ENCODE measurements at regions not wholly inside any gene's neighbourhood (a gene's known extent, or its start where the extent isn't known, plus 50 kb on each side); places are given as distances from the start of the nearest gene placed in this dataset.
"Not testable (repeated sequence)": the region's sequence is repeated elsewhere in the genome, so short reads cannot be mapped to it uniquely, and the experiment has no call there.

- no peak for TF ChIP-seq CTCF (conservative IDR thresholded peaks at IDR 0.05)
- H3K36me3 Mint-ChIP-seq (ENCODE audit: low read depth): no peaks in the 10 kb centered on the region
- peaks cover 7% of the 10 kb centered on the region for H3K9me3 Mint-ChIP-seq
- H3K4me1 Mint-ChIP-seq: peaks cover 18% of the 10 kb centered on the region
- DNase-seq (ENCODE audit: low read depth, low spot score): no peak
- H3K27ac Mint-ChIP-seq (ENCODE audit: unreplicated experiment): no peak overlapping the region
- H3K27me3 Mint-ChIP-seq (ENCODE audit: low read depth): no peaks in the 10 kb centered on the region
- H3K4me3 Mint-ChIP-seq: no peak overlapping the region
Measured at GRCh38 chr3:30539772-30540171, 66.6 kb upstream of the TGFBR2 start.

GRCh38 chr3:30541156-30541555 lies 65.2 kb upstream of the TGFBR2 start:
- not testable (repeated sequence) for H3K27me3 Mint-ChIP-seq (ENCODE audit: low read depth); H3K36me3 Mint-ChIP-seq (ENCODE audit: low read depth); DNase-seq (ENCODE audit: low read depth, low spot score); H3K9me3 Mint-ChIP-seq; H3K4me3 Mint-ChIP-seq; H3K27ac Mint-ChIP-seq (ENCODE audit: unreplicated experiment)
- H3K4me1 Mint-ChIP-seq: peaks cover 25% of the 10 kb centered on the region

- TF ChIP-seq CTCF (conservative IDR thresholded peaks at IDR 0.05): no peak
- peaks cover 7% of the 10 kb centered on the region for H3K9me3 Mint-ChIP-seq
- DNase-seq (ENCODE audit: low read depth, low spot score): no peak
Measured at GRCh38 chr3:30542897-30543296, 63.5 kb upstream of the TGFBR2 start.

GRCh38 chr3:30544812-30545211 lies 61.6 kb upstream of the TGFBR2 start:
- no peak overlapping the region for H3K4me3 Mint-ChIP-seq
- no peaks in the 10 kb centered on the region for H3K27me3 Mint-ChIP-seq (ENCODE audit: low read depth)
- peaks cover 5% of the 10 kb centered on the region for H3K9me3 Mint-ChIP-seq

More at GRCh38 chr3:30542897-30543296, 63.5 kb upstream of the TGFBR2 start:
- Mint-ChIP-seq H3K27me3 (ENCODE audit: low read depth) (no peaks in the 10 kb centered on the region), H3K27ac (ENCODE audit: unreplicated experiment) (peak overlapping the region; percentile 16), H3K36me3 (ENCODE audit: low read depth) (no peaks in the 10 kb centered on the region), H3K4me3 (no peak overlapping the region), H3K4me1 (peaks cover 25% of the 10 kb centered on the region)

GRCh38 chr3:30546934-30547333 lies 59.5 kb upstream of the TGFBR2 start:
- Mint-ChIP-seq H3K4me3 (no peak overlapping the region), H3K27ac (ENCODE audit: unreplicated experiment) (no peak overlapping the region), H3K9me3 (peaks cover 4% of the 10 kb centered on the region), H3K36me3 (ENCODE audit: low read depth) (no peaks in the 10 kb centered on the region), H3K4me1 (peaks cover 50% of the 10 kb centered on the region), H3K27me3 (ENCODE audit: low read depth) (no peaks in the 10 kb centered on the region)
- no peak for DNase-seq (ENCODE audit: low read depth, low spot score)
- TF ChIP-seq CTCF (conservative IDR thresholded peaks at IDR 0.05): no peak

More at GRCh38 chr3:30544812-30545211, 61.6 kb upstream of the TGFBR2 start:
- Mint-ChIP-seq H3K4me1 (peaks cover 36% of the 10 kb centered on the region), H3K36me3 (ENCODE audit: low read depth) (no peaks in the 10 kb centered on the region), H3K27ac (ENCODE audit: unreplicated experiment) (peak overlapping the region; percentile 37)
- no peak for DNase-seq (ENCODE audit: low read depth, low spot score)
- no peak for TF ChIP-seq CTCF (conservative IDR thresholded peaks at IDR 0.05)

- Mint-ChIP-seq H3K27me3 (ENCODE audit: low read depth) (no peaks in the 10 kb centered on the region), H3K4me1 (peaks cover 57% of the 10 kb centered on the region), H3K9me3 (peaks cover 4% of the 10 kb centered on the region), H3K4me3 (no peak overlapping the region), H3K36me3 (ENCODE audit: low read depth) (no peaks in the 10 kb centered on the region), H3K27ac (ENCODE audit: unreplicated experiment) (no peak overlapping the region)
- TF ChIP-seq CTCF (conservative IDR thresholded peaks at IDR 0.05): no peak
- DNase-seq (ENCODE audit: low read depth, low spot score): no peak
Measured at GRCh38 chr3:30547716-30548115, 58.7 kb upstream of the TGFBR2 start.
